DLD1 (cell line): ENCODE measurements at regions not wholly inside any gene's neighbourhood (a gene's known extent, or its start where the extent isn't known, plus 50 kb on each side); places are given as distances from the start of the nearest gene placed in this dataset.

ENCODE experiments used
- in situ Hi-C: cut with HindIII; loops from 2 replicates; pipeline ENCODE4 v1.10.0; 2017; ENCODE audit warnings: low sequenced_read_pairs

DNA sequence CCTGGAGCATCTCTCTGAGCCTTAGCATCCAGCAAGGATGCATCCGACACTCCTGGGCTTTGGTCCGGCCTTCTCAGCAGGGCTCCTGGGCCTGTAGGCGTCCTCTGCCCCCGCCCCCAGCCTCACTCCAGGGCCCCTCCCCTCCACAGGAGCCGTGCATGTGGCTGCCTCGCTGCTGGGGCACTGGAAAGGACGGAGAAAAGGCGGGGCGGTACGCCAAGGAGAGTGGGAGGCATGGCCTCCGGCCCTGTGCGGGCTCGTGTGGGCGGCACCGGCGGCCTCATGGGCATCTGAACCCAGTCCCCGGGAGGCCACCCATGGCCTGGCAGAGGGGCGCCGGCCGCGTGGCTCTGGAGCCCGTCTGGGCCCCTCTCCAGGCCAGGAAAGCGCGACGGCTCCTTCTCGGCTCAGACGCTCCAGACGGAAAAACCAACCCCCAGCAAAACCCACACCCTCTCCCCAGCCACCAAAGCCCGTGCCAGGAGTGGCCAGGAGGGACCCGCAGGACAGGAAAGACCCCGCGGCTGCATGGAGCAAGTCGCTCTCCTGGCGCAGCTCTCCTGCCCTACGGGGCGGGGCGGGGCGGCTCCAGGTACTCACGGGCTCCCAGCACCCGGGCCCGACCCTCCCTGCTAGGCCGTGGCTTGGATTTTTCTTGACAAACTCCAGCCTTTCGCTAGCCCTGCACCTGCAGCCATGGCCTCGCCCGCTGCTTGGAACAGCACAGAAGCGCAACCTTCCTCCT is 419.9 kb downstream of the QKI start:
- in situ Hi-C loops = no loop called here

DNA sequence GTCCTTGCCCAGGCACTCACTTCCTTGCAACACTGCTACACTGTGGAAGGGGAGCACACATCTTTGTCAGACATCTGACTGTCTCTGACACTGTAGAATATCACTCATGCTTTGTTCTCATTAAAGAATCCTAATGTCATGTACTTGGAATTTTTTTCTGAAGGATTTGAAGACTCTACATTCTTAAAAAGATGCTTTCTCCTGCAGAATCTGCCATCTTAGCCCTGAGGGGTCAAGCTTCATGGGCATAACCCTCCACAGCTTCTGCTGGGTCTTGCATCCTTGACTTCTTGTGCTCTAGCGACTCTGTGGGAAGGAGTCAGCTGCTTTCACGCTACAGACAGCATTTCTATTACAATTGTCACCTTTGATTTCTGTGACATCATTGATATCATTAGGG is 417.2 kb downstream of the QKI start:
- in situ Hi-C loops = no loop called here

DNA sequence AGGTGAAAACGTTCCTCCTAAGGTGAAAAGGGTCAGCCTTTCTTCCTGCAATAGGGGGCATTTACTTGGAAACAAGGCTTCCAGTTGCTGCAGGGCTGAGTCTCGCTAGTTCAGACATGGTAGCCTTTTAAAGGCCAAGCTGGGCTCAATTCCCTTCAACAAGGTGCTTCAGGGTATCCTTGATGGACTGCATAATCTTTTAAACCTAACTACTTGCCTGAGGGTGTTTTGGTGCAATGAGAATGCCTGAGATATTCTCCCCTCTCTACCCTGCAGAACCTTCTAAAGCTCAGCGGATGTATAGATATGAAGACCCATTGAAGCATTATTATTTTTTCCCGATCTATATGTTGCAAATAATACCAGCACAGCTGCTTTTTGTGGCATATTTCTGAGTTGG is 416.1 kb downstream of the QKI start:
- in situ Hi-C loops = no loop called here

- in situ Hi-C loops = no loop called here
Observed at GRCh38 chr6:163828038-163828795, 413.7 kb downstream of the QKI start.

GRCh38 chr6:163827143-163827542 is 412.6 kb downstream of the QKI start:
- in situ Hi-C loops = no loop called here

DNA sequence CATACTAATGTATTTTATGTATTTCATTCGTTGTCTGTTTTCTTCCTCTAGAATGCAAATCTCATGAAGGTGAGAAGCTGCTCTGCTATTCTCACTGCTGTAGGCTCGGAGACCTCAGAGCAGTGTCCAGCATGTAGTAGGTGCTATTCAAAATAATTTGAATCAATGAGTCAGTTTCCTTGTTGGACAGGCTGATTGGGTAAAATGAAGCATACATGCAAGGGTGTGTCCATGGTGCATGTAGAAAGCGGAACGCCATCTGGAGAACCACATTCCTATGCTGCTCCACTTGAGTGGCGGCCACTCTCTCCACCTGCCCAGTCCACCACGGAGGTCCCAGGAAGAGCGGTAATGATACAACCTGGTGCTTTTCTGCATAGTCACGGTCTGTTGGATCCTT is 412.1 kb downstream of the QKI start:
- in situ Hi-C loops = no loop called here

DNA sequence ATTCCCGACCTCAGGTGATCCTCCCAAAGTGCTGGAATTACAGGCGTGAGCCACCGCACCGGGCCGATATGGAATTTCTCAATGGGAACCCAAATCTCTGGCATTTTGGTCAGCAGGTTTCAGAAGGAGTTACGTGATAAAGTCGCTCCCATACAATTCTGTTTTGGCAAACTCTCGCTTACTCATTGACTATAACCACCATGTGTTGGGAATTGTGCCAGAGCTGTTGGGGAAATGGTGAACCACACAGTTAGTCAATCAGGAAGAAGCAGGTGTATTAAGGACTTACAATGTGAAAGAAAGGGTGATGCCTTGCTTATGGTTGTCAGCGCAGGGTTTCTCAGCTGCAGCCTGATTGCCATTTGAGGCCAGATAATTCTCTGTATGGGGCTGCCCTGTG is 410.5 kb downstream of the QKI start:
- in situ Hi-C loops = no loop called here

- in situ Hi-C loops = no loop called here
Observed at GRCh38 chr6:163823577-163823976, 409.1 kb downstream of the QKI start.

DNA sequence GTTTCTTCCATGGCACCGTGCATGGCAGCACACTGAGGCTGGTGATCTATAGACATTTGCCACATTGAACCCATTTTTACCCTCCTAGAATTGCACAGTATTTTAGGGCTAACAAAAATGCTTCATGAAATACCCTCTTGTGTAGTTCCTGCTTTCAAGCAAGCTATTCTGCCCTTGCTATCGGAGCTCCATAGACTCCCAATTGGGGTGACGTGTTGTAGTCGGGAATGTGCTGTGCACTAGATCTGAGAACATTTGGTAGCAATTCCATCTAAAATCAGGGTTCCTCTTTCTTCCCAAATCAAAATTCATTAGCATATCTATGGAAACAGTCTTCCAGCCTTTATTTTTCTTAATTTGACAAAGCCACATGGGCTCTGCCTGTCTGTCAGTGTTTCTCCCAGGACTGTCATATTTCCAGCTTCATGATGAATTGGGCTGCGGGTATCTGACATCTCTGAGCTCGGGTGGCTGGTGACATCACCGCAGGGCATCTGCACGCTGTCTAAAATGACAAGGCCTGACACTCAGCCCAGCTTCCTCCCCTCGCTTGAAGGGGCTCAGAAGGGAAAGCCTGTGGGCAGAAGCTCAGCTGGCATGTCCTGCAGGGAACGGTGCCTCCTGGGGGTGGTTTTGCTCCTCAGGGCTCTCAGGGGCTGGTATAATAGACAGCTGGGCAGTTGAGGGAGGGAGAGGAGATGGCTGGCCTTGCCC is 406.4 kb downstream of the QKI start:
- in situ Hi-C loops = no loop called here

DNA sequence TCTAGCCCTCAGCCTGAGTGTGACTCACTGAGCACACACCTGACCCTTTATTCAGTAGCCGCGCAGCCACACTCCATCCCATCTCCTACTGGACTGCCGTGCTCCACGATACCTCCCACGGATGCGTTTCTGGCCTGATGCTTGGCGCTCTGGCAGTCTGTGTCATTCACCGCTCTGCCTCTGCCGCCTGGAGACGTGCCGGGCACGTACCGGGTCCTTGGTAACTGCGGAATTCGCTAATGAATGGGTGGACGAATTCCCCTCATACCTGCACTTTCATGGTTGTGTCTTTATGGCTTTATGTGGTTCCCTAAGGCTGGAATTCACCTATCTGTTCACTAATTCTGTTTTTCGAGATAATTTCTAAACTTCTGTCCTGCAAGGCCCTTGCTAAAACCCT is 405.7 kb downstream of the QKI start:
- in situ Hi-C loops = no loop called here

- in situ Hi-C loops = no loop called here
Observed at GRCh38 chr6:163818719-163819118, 404.2 kb downstream of the QKI start.

DNA sequence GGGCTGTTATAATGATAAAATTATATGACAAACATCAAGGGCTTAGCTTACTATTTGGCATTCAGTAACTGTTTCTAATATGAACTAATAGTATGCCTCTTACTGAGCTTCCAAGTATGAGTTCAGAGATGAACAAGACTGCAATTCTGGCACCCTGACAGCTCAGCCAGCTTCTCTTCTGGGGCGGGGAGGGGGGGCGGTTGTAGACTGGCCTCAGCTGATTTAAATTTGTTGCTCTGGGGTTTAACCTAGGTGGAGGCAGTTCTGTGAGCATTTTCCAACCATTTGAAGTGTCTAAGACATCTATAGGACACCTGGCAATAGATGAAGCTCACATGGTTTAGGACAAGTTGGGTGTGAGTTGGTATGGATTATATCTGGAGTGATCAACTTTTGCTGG is 401.9 kb downstream of the QKI start:
- in situ Hi-C loops = no loop called here

DNA sequence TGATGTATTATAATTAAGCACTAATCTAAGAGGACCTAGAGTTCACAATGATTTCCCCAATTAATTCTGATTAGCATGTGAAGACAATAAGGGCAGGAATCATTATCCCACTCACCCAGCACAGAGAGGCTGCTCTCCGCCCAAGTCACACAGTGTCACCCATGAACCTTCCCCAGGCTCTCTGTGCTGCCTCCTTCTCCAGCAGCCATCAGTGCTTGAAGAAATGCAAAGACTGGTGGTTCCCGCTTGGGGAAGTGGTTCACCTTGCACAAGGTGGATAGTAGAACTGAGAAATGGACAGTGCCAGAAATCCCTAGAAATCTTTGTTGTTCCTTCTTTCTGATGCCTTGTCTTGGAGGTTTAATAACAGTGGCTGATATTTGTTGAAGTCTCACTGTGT is 401.3 kb downstream of the QKI start:
- in situ Hi-C loops = no loop called here

GRCh38 chr6:163814494-163815364 is 400.2 kb downstream of the QKI start:
- in situ Hi-C loops = no loop called here

DNA sequence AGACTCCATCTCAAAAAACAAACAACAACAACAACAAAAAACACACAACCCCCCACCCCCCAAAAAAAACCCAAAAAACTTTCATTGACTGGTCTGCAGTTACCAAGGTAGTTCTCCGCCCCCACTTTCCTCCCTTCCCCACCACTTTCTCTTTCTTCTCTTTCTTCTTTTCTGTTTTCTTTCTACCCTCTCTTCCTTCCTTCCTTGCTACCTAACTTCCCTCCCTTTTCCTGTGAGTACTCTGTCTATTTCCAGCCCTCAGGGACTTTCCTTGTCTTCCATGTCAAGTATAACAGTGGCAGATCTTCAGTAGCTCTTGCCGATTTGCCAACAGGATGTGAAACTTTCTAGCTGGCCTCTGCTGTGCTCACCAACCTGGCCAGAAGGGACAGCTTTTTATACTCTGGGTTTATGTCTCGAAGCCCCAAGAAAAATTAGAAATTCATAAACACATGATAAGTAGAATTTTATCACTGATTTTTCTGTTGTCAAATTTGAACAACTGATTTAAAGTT is 399.5 kb downstream of the QKI start:
- in situ Hi-C loops = no loop called here

GRCh38 chr6:163811317-163811716 is 396.8 kb downstream of the QKI start:
- in situ Hi-C loops = no loop called here

GRCh38 chr6:163809364-163809763 is 394.8 kb downstream of the QKI start:
- in situ Hi-C loops = no loop called here

DNA sequence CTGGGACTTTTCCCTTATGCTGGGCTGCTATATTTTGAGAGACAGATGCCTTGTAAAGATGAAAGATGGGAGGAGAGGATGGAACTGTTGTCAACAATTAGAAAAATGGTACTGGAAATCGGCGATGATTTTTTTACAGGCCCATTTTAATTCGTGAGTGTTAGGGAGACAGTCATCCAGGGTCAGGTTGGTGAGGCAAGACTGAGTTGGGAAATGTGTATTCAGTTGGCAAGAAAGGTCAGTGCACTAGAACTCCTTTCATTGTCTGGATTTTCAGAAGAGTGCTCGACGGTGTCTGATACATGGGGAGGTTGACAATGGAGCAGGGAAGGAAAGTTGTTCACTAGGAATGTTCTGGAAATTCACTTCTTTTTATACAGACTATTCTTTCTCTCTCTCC is 394.4 kb downstream of the QKI start:
- in situ Hi-C loops = no loop called here

DNA sequence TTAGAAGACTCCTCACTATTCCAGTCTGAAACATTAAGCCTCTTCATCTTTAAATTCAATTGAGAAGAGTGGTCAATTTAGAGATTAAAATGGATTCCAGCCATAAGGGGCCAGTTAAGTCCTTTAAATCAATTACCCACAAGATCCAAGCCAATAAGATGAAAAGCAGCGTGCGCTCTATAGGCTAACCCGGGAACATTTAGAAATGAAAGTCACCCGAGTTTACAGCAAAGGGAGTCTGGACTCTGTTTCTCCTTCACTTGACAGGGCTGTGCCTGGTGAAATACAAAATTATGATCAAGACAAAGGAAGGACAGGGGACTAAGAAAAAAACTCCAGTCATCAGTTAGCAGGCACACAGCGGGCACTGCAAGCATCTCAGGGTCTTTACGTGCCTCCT is 393.7 kb downstream of the QKI start:
- in situ Hi-C loops = no loop called here

GRCh38 chr6:163806755-163807499 is 392.4 kb downstream of the QKI start:
- in situ Hi-C loops = no loop called here
